ENCODE measurements at regions not wholly inside any gene's neighbourhood (a gene's known extent, or its start where the extent isn't known, plus 50 kb on each side); places are given as distances from the start of the nearest gene placed in this dataset.

- TF ChIP-seq CTCF (IDR thresholded peaks at IDR 0.05; ENCODE audit: control extremely low read depth, extremely low read depth, low read depth, missing control alignments), result no peak
- ChIA-PET CTCF (interaction anchor here (0.8 to 1.3 kb wide), 2 partner anchors 12 to 60 kb away, joined by 3 to 4 read pairs; no protein-coding TSS in a partner anchor), POLR2A (interaction anchor here (0.5 to 1.9 kb wide), 4 partner anchors 9 to 89 kb away, joined by 3 to 5 read pairs (median 3); no protein-coding TSS in a partner anchor)
- no peak for DNase-seq (ENCODE audit: extremely low spot score)
These were observed 83.7 kb upstream of the DUSP5 start for GRCh38 chr10:110413903-110414547.

GRCh38 chr10:110414548-110415309 lies 83.0 kb upstream of the DUSP5 start:
- peak; percentile 83 for DNase-seq (ENCODE audit: extremely low spot score)
- ChIA-PET POLR2A (interaction anchor here (1.0 to 2.7 kb wide), 4 partner anchors 9 to 86 kb away, joined by 3 to 8 read pairs (median 4); no protein-coding TSS in a partner anchor), CTCF (interaction anchor here (0.8 to 1.7 kb wide), 8 partner anchors 9 to 135 kb away, joined by 3 to 5 read pairs (median 4); no protein-coding TSS in a partner anchor)
- no peak for TF ChIP-seq CTCF (IDR thresholded peaks at IDR 0.05; ENCODE audit: control extremely low read depth, extremely low read depth, low read depth, missing control alignments)

- ChIA-PET POLR2A (interaction anchor here (0.6 to 2.7 kb wide), 4 partner anchors 11 to 85 kb away, joined by 3 to 8 read pairs (median 5); no protein-coding TSS in a partner anchor), CTCF (interaction anchor here (0.7 to 2.2 kb wide), 11 partner anchors 10 to 134 kb away, joined by 3 to 8 read pairs (median 3); no protein-coding TSS in a partner anchor)
- no peak for TF ChIP-seq CTCF (IDR thresholded peaks at IDR 0.05; ENCODE audit: control extremely low read depth, extremely low read depth, low read depth, missing control alignments)
- no peak for DNase-seq (ENCODE audit: extremely low spot score)
These were observed 81.9 kb upstream of the DUSP5 start for GRCh38 chr10:110415809-110416208.

- no peak for DNase-seq (ENCODE audit: extremely low spot score)
- TF ChIP-seq CTCF (IDR thresholded peaks at IDR 0.05; ENCODE audit: control extremely low read depth, extremely low read depth, low read depth, missing control alignments), result no peak
- ChIA-PET POLR2A (interaction anchor here (2.7 kb wide), 1 partner anchor 84 kb away, joined by 8 read pairs; no protein-coding TSS in a partner anchor), CTCF (interaction anchor here (0.8 to 2.2 kb wide), 11 partner anchors 9 to 91 kb away, joined by 3 to 8 read pairs (median 4); no protein-coding TSS in a partner anchor)
These were observed 80.7 kb upstream of the DUSP5 start for GRCh38 chr10:110416776-110417711.

- DNase-seq (ENCODE audit: extremely low spot score), result no peak
- no peak for TF ChIP-seq CTCF (IDR thresholded peaks at IDR 0.05; ENCODE audit: control extremely low read depth, extremely low read depth, low read depth, missing control alignments)
- ChIA-PET POLR2A (no interaction called here), CTCF (interaction anchor here (1.0 to 1.6 kb wide), 2 partner anchors 45 to 64 kb away, joined by 4 read pairs; no protein-coding TSS in a partner anchor)
These were observed 79.5 kb upstream of the DUSP5 start for GRCh38 chr10:110418218-110418617.

Data from GM10248 (cell line).